Neuronal stem cell (in vitro differentiated cells): ENCODE measurements at regions not wholly inside any gene's neighbourhood (a gene's known extent, or its start where the extent isn't known, plus 50 kb on each side); places are given as distances from the start of the nearest gene placed in this dataset.
A peak's percentile ranks its signal among the peaks of the same experiment; 100 is the strongest.

Source experiments
- DNase-seq: peaks from one replicate; pipeline ENCODE4 v3.0.0-alpha.2; 2013; ENCODE audit warnings: low spot score
- H2AFZ ChIP-seq: one replicate; pipeline ENCODE4 v1.6.1; 2013; ENCODE audit warnings: mild to moderate bottlenecking, low read length, inconsistent platforms
- H2AK5ac ChIP-seq: 2 replicates; pipeline ENCODE4 v1.6.1; 2013; ENCODE audit warnings: low read depth, mild to moderate bottlenecking, inconsistent platforms, low read length, moderate library complexity, mixed read lengths
- H2BK120ac ChIP-seq: 2 replicates; pipeline ENCODE4 v1.6.1; 2013; ENCODE audit warnings: low read depth, mild to moderate bottlenecking, inconsistent platforms, low read length, moderate library complexity, mixed read lengths
- H2BK12ac ChIP-seq: one replicate; pipeline ENCODE4 v1.6.1; 2013; ENCODE audit warnings: low read length, inconsistent platforms
- H2BK15ac ChIP-seq: 2 replicates; pipeline ENCODE4 v1.6.1; 2013; ENCODE audit warnings: mild to moderate bottlenecking, low read length, inconsistent platforms, mixed read lengths
- H2BK5ac ChIP-seq: one replicate; pipeline ENCODE4 v1.6.1; 2013; ENCODE audit warnings: inconsistent platforms, mild to moderate bottlenecking, low read length, moderate library complexity
- H3K14ac ChIP-seq: one replicate; pipeline ENCODE4 v1.6.1; 2013; ENCODE audit warnings: low read length, inconsistent platforms
- H3K18ac ChIP-seq: 2 replicates; pipeline ENCODE4 v1.6.1; 2013; ENCODE audit warnings: low read length, inconsistent platforms
- H3K23ac ChIP-seq: 2 replicates; pipeline ENCODE4 v1.6.1; 2013; ENCODE audit warnings: low read depth, mild to moderate bottlenecking, mixed read lengths, low read length, inconsistent platforms; ENCODE audit not compliant: poor library complexity
- H3K27ac ChIP-seq: replicated peaks from 3 replicates; pipeline ENCODE4 v1.5.1; 2013; ENCODE audit warnings: low read length, inconsistent platforms
- H3K27me3 ChIP-seq, 3 experiments: 2 replicates each; pipeline ENCODE4 v1.6.1; 2013; ENCODE audit warnings: low read length in 3 of 3, mild to moderate bottlenecking in 2 of 3, inconsistent platforms in 1 of 3, low read depth in 1 of 3, mixed read lengths in 1 of 3, moderate library complexity in 1 of 3; ENCODE audit not compliant: control insufficient read depth in 3 of 3, insufficient read depth in 3 of 3
- H3K36me3 ChIP-seq, 2 donors: replicated peaks in 1 of 2; 2 replicates each; pipeline ENCODE4 v1.6.1; 2013; ENCODE audit warnings: low read length in 2 of 2; ENCODE audit not compliant: control insufficient read depth in 2 of 2, insufficient read depth in 2 of 2
- H3K4ac ChIP-seq: 2 replicates; pipeline ENCODE4 v1.6.1; 2013; ENCODE audit warnings: inconsistent platforms, mild to moderate bottlenecking, low read length, moderate library complexity
- H3K4me1 ChIP-seq, 2 donors: 1 replicate in 1 of 2; 2 replicates in 1 of 2; pipeline ENCODE4 v1.6.1; 2013; ENCODE audit warnings: low read length in 2 of 2, low read depth in 1 of 2; ENCODE audit not compliant: control insufficient read depth in 2 of 2, insufficient read depth in 1 of 2
- H3K4me2 ChIP-seq: one replicate; pipeline ENCODE4 v1.6.1; 2013; ENCODE audit warnings: mild to moderate bottlenecking, low read length, inconsistent platforms; ENCODE audit not compliant: insufficient read depth, poor library complexity, severe bottlenecking
- H3K4me3 ChIP-seq, 2 donors: 2 replicates each; pipeline ENCODE4 v1.5.1; 2013; ENCODE audit warnings: low read length in 2 of 2, mild to moderate bottlenecking in 2 of 2, inconsistent platforms in 1 of 2, moderate library complexity in 1 of 2
- H3K79me1 ChIP-seq: one replicate; pipeline ENCODE4 v1.6.1; 2013; ENCODE audit warnings: low read depth, mild to moderate bottlenecking, inconsistent platforms, low read length, moderate library complexity
- H3K9ac ChIP-seq: one replicate; pipeline ENCODE4 v1.6.1; 2013; ENCODE audit warnings: mild to moderate bottlenecking, low read depth, low read length, inconsistent platforms; ENCODE audit not compliant: poor library complexity
- H3K9me3 ChIP-seq, 2 donors: replicated peaks in 1 of 2; 2 replicates each; pipeline versions ENCODE3 to v1.6.1; 2013; ENCODE audit warnings: low read length in 2 of 2, mild to moderate bottlenecking in 2 of 2, inconsistent platforms in 1 of 2, low read depth in 1 of 2, mixed read lengths in 1 of 2, moderate library complexity in 1 of 2; ENCODE audit not compliant: control insufficient read depth in 2 of 2, insufficient read depth in 1 of 2
- H4K8ac ChIP-seq: one replicate; pipeline ENCODE4 v1.6.1; 2013; ENCODE audit warnings: low read depth, mild to moderate bottlenecking, inconsistent platforms, low read length, moderate library complexity
- H4K91ac ChIP-seq: one replicate; pipeline ENCODE4 v1.6.1; 2013; ENCODE audit warnings: low read length, low read depth, mild to moderate bottlenecking, inconsistent platforms; ENCODE audit not compliant: poor library complexity
- WGBS, 2 donors: extraction: QIAGEN DNeasy Blood & Tissue Kit; methylation state at CpG; one replicate each; pipeline ENCODE4 v1.1.7; 2013; ENCODE audit warnings: missing lambda C conversion rate in 2 of 2, mixed read lengths in 1 of 2; ENCODE audit not compliant: insufficient read length in 2 of 2, insufficient replicate concordance in 1 of 2; ENCODE audit errors: extremely low coverage in 2 of 2; 5-methylcytosine and 5-hydroxymethylcytosine counted together

DNA sequence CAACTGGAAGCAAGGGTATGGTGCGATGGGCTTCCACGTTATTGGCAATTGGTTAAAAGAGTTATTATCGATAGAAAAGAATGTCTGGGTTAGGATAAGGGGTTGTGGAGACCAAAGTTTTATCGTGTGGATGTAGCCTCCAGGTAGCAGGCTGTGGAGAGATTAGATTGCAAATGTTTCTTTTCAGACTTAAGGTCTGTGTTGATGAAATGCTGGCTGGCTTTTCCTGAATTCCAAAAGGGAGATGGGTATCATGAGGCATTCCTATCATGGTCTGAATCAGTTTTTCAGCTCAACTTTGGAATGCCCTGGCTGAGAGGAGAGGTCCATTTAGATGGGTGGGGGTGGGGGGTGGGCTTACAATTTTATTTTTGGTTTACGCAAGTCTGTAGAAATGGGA is 395.0 kb upstream of the RBFOX1 start:
- no peak overlapping the region for H3K23ac ChIP-seq
- no peak overlapping the region for H2BK15ac ChIP-seq
- no peak overlapping the region for H3K4me2 ChIP-seq
- no peak overlapping the region for H2AK5ac ChIP-seq
- WGBS, 2 donors, result no CpG with 5 or more reads among the region's 5 CpGs
- no peak overlapping the region for H3K27ac ChIP-seq
- no peak overlapping the region for H3K4me3 ChIP-seq
- H4K91ac ChIP-seq, result no peak overlapping the region
- no peak overlapping the region for H4K8ac ChIP-seq
- no peak overlapping the region for H2BK12ac ChIP-seq
- no peaks in the 10 kb centered on the region for H3K27me3 ChIP-seq
- H3K9me3 ChIP-seq, result no peaks in the 10 kb centered on the region
- no peak overlapping the region for H2BK120ac ChIP-seq
- H3K36me3 ChIP-seq, result no peaks in the 10 kb centered on the region
- no peak for DNase-seq
- H2BK5ac ChIP-seq, result no peak overlapping the region
- H3K4ac ChIP-seq, result no peak overlapping the region
- no peaks in the 10 kb centered on the region for H3K79me1 ChIP-seq
- no peak overlapping the region for H3K9ac ChIP-seq
- no peak overlapping the region for H2AFZ ChIP-seq
- no peaks in the 10 kb centered on the region for H3K4me1 ChIP-seq
- no peak overlapping the region for H3K18ac ChIP-seq
- no peak overlapping the region for H3K14ac ChIP-seq

DNA sequence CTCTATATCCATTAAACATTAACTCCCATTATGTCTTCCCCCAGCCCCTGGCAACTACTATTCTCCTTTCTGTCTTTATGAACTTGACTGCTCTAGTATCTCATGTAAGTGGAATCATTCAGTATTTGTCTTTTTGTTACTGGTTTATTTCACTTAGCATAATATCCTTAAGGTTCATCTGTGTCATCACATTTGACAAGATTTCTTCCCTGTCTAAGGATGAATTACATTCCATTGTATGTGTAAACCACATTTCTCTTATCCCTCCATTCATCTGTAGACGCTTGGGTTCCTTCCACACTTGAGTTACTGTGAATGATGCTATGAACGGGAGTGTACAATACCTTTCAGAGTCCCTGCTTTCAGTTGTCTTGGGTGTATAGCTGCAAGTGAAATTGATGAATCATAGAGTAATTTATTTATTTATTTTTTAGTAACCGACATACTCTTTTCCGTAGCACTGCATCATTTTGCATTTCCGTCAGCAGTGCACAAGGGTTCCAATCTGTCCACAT is 399.7 kb upstream of the RBFOX1 start:
- Histone ChIP-seq H2AK5ac (no peak overlapping the region), H3K27ac (no peak overlapping the region), H3K27me3 (no peaks in the 10 kb centered on the region), H2AFZ (no peak overlapping the region), H2BK120ac (no peak overlapping the region), H4K91ac (no peak overlapping the region), H3K23ac (no peak overlapping the region), H3K4ac (no peak overlapping the region), H3K4me1 (no peaks in the 10 kb centered on the region), H3K9me3 (no peaks in the 10 kb centered on the region), H3K36me3 (no peaks in the 10 kb centered on the region), H3K18ac (no peak overlapping the region), H3K14ac (no peak overlapping the region), H3K9ac (no peak overlapping the region), H2BK5ac (no peak overlapping the region), H2BK15ac (no peak overlapping the region), H3K4me3 (no peak overlapping the region), H2BK12ac (no peak overlapping the region), H3K4me2 (no peak overlapping the region), H4K8ac (no peak overlapping the region), H3K79me1 (no peaks in the 10 kb centered on the region)
- WGBS, 2 donors, result no CpG with 5 or more reads among the region's 5 CpGs
- DNase-seq, result no peak

DNA sequence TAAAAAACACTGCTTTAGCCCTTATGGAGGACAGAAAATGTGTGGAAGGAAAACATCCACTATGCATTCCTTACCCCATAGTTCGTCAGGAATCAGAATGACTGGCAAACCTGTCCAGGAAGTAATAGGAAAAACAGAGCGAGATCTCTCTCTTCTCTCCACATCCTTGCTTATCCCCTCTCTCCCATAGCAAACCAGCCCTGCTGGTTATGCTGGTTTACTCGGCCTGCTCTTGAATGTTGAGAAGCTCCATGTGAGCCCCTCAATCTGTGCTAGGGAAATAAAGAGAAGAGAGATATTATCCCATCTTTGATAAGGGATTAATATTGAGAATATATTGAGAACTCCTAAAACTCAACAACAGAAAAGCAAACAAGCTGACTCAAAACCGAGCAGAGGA is 402.8 kb upstream of the RBFOX1 start:
- Histone ChIP-seq H3K27ac (no peak overlapping the region), H2BK5ac (no peak overlapping the region), H3K9me3 (no peaks in the 10 kb centered on the region), H3K4me3 (no peak overlapping the region), H4K8ac (no peak overlapping the region), H2AFZ (no peak overlapping the region), H3K23ac (no peak overlapping the region), H3K9ac (no peak overlapping the region), H2BK12ac (no peak overlapping the region), H3K4me2 (no peak overlapping the region), H3K4me1 (peaks cover 0 to 8% of the 10 kb centered on the region in 2 donors), H2BK15ac (no peak overlapping the region), H3K27me3 (no peaks in the 10 kb centered on the region), H3K4ac (no peak overlapping the region), H3K14ac (no peak overlapping the region), H2BK120ac (no peak overlapping the region), H3K36me3 (no peaks in the 10 kb centered on the region), H3K18ac (no peak overlapping the region), H2AK5ac (no peak overlapping the region), H4K91ac (no peak overlapping the region), H3K79me1 (no peaks in the 10 kb centered on the region)
- no CpG with 5 or more reads among the region's 4 CpGs for WGBS, 2 donors
- no peak for DNase-seq

DNA sequence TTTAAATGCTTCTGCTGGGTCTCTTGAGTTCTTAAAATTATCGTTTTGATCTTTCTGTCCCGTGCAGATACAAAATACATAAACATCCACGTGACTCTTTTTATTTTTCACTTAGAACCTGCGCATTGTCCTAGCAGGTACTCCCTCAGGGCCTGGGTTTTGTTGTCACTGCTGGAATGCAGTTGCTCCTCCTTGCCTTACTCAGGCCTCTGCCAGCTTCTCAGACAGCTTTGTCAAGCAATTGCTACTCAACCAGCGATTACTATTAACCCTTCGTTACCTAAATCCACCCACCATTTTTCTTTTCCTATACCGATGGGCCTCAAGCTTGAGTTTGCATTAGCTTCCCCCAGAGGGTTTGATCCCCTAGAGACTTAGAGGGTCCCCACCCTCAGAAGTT is 405.9 kb upstream of the RBFOX1 start:
- H3K4me1 ChIP-seq, result peaks cover 0 to 8% of the 10 kb centered on the region in 2 donors
- no peak overlapping the region for H3K14ac ChIP-seq
- H3K27me3 ChIP-seq, result no peaks in the 10 kb centered on the region
- no peak overlapping the region for H3K9ac ChIP-seq
- no peak overlapping the region for H3K4ac ChIP-seq
- no peaks in the 10 kb centered on the region for H3K36me3 ChIP-seq
- H4K8ac ChIP-seq, result no peak overlapping the region
- no peak overlapping the region for H2BK15ac ChIP-seq
- no peaks in the 10 kb centered on the region for H3K9me3 ChIP-seq
- peak overlapping the region; percentile 29 for H3K27ac ChIP-seq
- no peak overlapping the region for H3K4me3 ChIP-seq
- no peaks in the 10 kb centered on the region for H3K79me1 ChIP-seq
- WGBS, 2 donors, result no CpG with 5 or more reads among the region's 7 CpGs
- no peak overlapping the region for H2BK5ac ChIP-seq
- DNase-seq, result no peak
- no peak overlapping the region for H2BK12ac ChIP-seq
- H3K4me2 ChIP-seq, result no peak overlapping the region
- no peak overlapping the region for H3K18ac ChIP-seq
- H3K23ac ChIP-seq, result no peak overlapping the region
- H2AFZ ChIP-seq, result no peak overlapping the region
- no peak overlapping the region for H2BK120ac ChIP-seq
- H2AK5ac ChIP-seq, result no peak overlapping the region
- H4K91ac ChIP-seq, result no peak overlapping the region
